ENCODE measurements at regions not wholly inside any gene's neighbourhood (a gene's known extent, or its start where the extent isn't known, plus 50 kb on each side); places are given as distances from the start of the nearest gene placed in this dataset.

GRCh38 chr5:171657473-171657872 is 128.1 kb upstream of the SMIM23 start:
- Histone ChIP-seq H3K4me2 (ENCODE audit: low read depth, low read length) (no peak overlapping the region), H3K4me3 (ENCODE audit: insufficient read depth, low read depth, low read length) (no peak overlapping the region), H4K8ac (ENCODE audit: low read depth in 2 of 2, low read length in 2 of 2) (no peak overlapping the region), H4K20me1 (ENCODE audit: insufficient read depth, low read length) (no peaks in the 10 kb centered on the region), H2BK120ac (ENCODE audit: low read depth, low read length) (no peak overlapping the region), H3K27ac (ENCODE audit: insufficient read depth, low read length) (no peak overlapping the region), H2AFZ (replicated peaks; ENCODE audit: low read length, poor library complexity) (no peak overlapping the region), H3K79me1 (ENCODE audit: low read depth in 1 of 2, low read length in 2 of 2) (no peaks in the 10 kb centered on the region), H3K9me1 (ENCODE audit: insufficient read depth, low read length) (no peaks in the 10 kb centered on the region), H3K9me3 (ENCODE audit: control insufficient read depth, insufficient read depth, low read length) (no peaks in the 10 kb centered on the region), H2BK5ac (ENCODE audit: low read depth, low read length, poor library complexity, severe bottlenecking) (no peak overlapping the region), H2BK20ac (ENCODE audit: low read depth, low read length) (no peak overlapping the region), H3K36me3 (ENCODE audit: control insufficient read depth, insufficient read depth, low read length) (no peaks in the 10 kb centered on the region), H2AK5ac (ENCODE audit: low read depth, low read length) (no peak overlapping the region), H3K4me1 (ENCODE audit: control insufficient read depth, insufficient read depth, low read length) (no peaks in the 10 kb centered on the region), H2AK9ac (replicated peaks; ENCODE audit: low read depth, low read length, poor library complexity) (no peak overlapping the region), H3K23ac (ENCODE audit: low read depth, low read length) (no peak overlapping the region), H3K14ac (replicated peaks; ENCODE audit: low read depth, low read length) (no peak overlapping the region), H3K27me3 (ENCODE audit: control insufficient read depth, insufficient read depth, low read length) (peaks cover 3% of the 10 kb centered on the region; the same call in 1 of the 2 replicates), H3K56ac (ENCODE audit: extremely low read depth, insufficient read depth, low read length) (no peak overlapping the region), H3K18ac (ENCODE audit: low read depth, low read length) (no peak overlapping the region), H2BK15ac (ENCODE audit: low read depth, low read length) (no peak overlapping the region), H4K5ac (ENCODE audit: low read depth, low read length) (no peak overlapping the region), H3K9ac (ENCODE audit: low read depth, low read length) (no peak overlapping the region), H4K91ac (ENCODE audit: insufficient read depth, low read depth, low read length) (no peak overlapping the region), H3K4ac (ENCODE audit: low read depth, low read length) (no peak overlapping the region)
- no peak for DNase-seq
- intact Hi-C loops (cut with micrococcal nuclease), result no loop called here
- dilution Hi-C loops (cut with HindIII; ENCODE audit: low sequenced_read_pairs, unreplicated experiment), result no loop called here
- no peak for ATAC-seq (ENCODE audit: low read depth)
- CTCF ChIA-PET, result no interaction called here
- TF ChIP-seq MAZ (IDR thresholded peaks at IDR 0.05; ENCODE audit: borderline replicate concordance, low read depth, low read length) (no peak), MAFK (IDR thresholded peaks at IDR 0.05; ENCODE audit: low read depth, low read length) (no peak), CHD1 (IDR thresholded peaks at IDR 0.05; ENCODE audit: low read depth, low read length) (no peak), BHLHE40 (IDR thresholded peaks at IDR 0.05; ENCODE audit: low read depth, low read length) (no peak), POLR2A (IDR thresholded peaks at IDR 0.05; ENCODE audit: low read depth, low read length) (no peak), RFX5 (IDR thresholded peaks at IDR 0.05; ENCODE audit: low read depth, low read length) (no peak), MXI1 (IDR thresholded peaks at IDR 0.05; ENCODE audit: borderline replicate concordance, low read depth, low read length) (no peak), SMC3 (IDR thresholded peaks at IDR 0.05; ENCODE audit: low read depth, low read length) (no peak), USF2 (IDR thresholded peaks at IDR 0.05; ENCODE audit: low read depth, low read length) (no peak), FOS (IDR thresholded peaks at IDR 0.05; ENCODE audit: low read depth, low read length) (no peak), ELK1 (IDR thresholded peaks at IDR 0.05; ENCODE audit: borderline replicate concordance, low read depth, low read length) (no peak), CEBPB (IDR thresholded peaks at IDR 0.05; ENCODE audit: low read depth, low read length) (no peak)
- POLR2A ChIA-PET (ENCODE audit: unreplicated experiment), result no interaction called here
- BruUV-seq (replicated peaks), result no TSS peak
- in situ Hi-C loops (cut with MboI; ENCODE audit: low sequenced_read_pairs), result no loop called here
- no CpG with 5 or more reads among the region's 2 CpGs for WGBS, 2 experiments (ENCODE audit: extremely low coverage in 2 of 2, insufficient read length in 1 of 2)
